Panc1 (cell line): ENCODE measurements at regions not wholly inside any gene's neighbourhood (a gene's known extent, or its start where the extent isn't known, plus 50 kb on each side); places are given as distances from the start of the nearest gene placed in this dataset.

Experiments
- POLR2AphosphoS5 ChIP-seq: IDR thresholded peaks from 2 replicates; pipeline ENCODE4 v1.6.1; 2012; ENCODE audit warnings: mild to moderate bottlenecking, low read depth, low read length, moderate library complexity
- TF ChIP-seq, protein P1 (sequence below): fragments of 450-650 bp; IDR thresholded peaks from 2 replicates; pipeline ENCODE4 v1.5.1; 2017; ENCODE audit warnings: mild to moderate bottlenecking

DNA sequence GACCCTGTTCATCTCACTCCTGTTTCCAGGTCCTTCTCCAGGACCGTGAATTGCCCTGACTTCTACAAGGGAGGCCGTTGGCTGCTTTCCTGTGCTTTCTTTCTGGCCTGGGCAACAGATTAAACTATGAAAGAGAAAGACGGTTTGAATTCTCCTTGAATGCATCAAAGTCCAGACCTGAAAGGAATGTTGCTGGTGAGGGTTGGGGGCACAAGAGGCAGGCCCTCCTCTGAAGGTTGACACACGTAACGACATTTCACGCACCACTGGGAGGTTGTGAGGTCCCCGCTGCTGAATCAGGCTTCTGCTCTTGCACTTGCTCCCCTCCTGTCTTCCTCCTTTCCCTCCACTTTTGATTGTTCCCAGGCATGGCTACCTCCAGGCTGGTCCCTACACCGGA, 141.9 kb downstream of the CYRIA start:
- TF ChIP-seq, protein P1, sequence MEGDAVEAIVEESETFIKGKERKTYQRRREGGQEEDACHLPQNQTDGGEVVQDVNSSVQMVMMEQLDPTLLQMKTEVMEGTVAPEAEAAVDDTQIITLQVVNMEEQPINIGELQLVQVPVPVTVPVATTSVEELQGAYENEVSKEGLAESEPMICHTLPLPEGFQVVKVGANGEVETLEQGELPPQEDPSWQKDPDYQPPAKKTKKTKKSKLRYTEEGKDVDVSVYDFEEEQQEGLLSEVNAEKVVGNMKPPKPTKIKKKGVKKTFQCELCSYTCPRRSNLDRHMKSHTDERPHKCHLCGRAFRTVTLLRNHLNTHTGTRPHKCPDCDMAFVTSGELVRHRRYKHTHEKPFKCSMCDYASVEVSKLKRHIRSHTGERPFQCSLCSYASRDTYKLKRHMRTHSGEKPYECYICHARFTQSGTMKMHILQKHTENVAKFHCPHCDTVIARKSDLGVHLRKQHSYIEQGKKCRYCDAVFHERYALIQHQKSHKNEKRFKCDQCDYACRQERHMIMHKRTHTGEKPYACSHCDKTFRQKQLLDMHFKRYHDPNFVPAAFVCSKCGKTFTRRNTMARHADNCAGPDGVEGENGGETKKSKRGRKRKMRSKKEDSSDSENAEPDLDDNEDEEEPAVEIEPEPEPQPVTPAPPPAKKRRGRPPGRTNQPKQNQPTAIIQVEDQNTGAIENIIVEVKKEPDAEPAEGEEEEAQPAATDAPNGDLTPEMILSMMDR, result no peak
- no peak for TF ChIP-seq POLR2AphosphoS5
